Sigmoid colon (tissue), 6 donors: ENCODE measurements at regions not wholly inside any gene's neighbourhood (a gene's known extent, or its start where the extent isn't known, plus 50 kb on each side); places are given as distances from the start of the nearest gene placed in this dataset.

ENCODE experiments used
- DNase-seq: peaks from one replicate; pipeline ENCODE4 v3.0.0-alpha.2; 2019
- H3K27ac ChIP-seq, 4 donors: fragments of 200-600 bp; sonication (generic); one replicate each; pipeline ENCODE4 v1.5.1; 2016 to 2019; ENCODE audit warnings: mild to moderate bottlenecking in 1 of 4
- H3K27me3 ChIP-seq, 3 donors: fragments of 200-600 bp; sonication (generic); one replicate each; pipeline ENCODE4 v1.5.1; 2019; ENCODE audit warnings: mild to moderate bottlenecking in 1 of 3
- H3K36me3 ChIP-seq, 4 donors: fragments of 200-600 bp; sonication (generic); one replicate each; pipeline ENCODE4 v1.5.1; 2016 to 2019
- H3K4me1 ChIP-seq, 4 donors: fragments of 200-600 bp; sonication (generic); one replicate each; pipeline ENCODE4 v1.5.1; 2017 to 2019
- H3K4me3 ChIP-seq, 4 donors: fragments of 200-600 bp; sonication (generic); one replicate each; pipeline ENCODE4 v1.5.1; 2017 to 2019; ENCODE audit warnings: mild to moderate bottlenecking in 2 of 4, moderate library complexity in 1 of 4
- H3K9me3 ChIP-seq, 4 donors: fragments of 200-600 bp in 3 of 4; sonication (generic) in 3 of 4; one replicate each; pipeline versions ENCODE4 v1.5.1 to v1.6.1; 2013 to 2019
- CTCF ChIP-seq, 4 experiments: fragments of 450-650 bp in 3 of 4; fragments of 200-600 bp in 1 of 4; IDR thresholded peaks; one replicate each; pipeline ENCODE4 v1.5.1; 2016 to 2019; ENCODE audit warnings: antibody characterized with exemption in 4 of 4, mild to moderate bottlenecking in 3 of 4, moderate library complexity in 2 of 4
- EP300 ChIP-seq, 4 donors: sonication (generic); formaldehyde crosslinking; IDR thresholded peaks; one replicate each; pipeline ENCODE4 v1.6.1; 2017; ENCODE audit warnings: antibody characterized with exemption in 4 of 4
- POLR2A ChIP-seq, 2 donors: fragments of 450-650 bp; IDR thresholded peaks; one replicate each; pipeline ENCODE4 v1.6.1; 2016; ENCODE audit warnings: antibody characterized with exemption in 2 of 2, mild to moderate bottlenecking in 2 of 2, moderate library complexity in 2 of 2
- POLR2AphosphoS5 ChIP-seq, 4 donors: sonication (generic); formaldehyde crosslinking; IDR thresholded peaks; one replicate each; pipeline ENCODE4 v1.6.1; 2017; ENCODE audit warnings: antibody characterized with exemption in 4 of 4
- WGBS, 2 donors: extraction: QIAGEN DNeasy Blood & Tissue Kit; methylation state at CpG; one replicate each; pipeline ENCODE4 v1.1.7; 2013; 5-methylcytosine and 5-hydroxymethylcytosine counted together
- intact Hi-C: fragments of 100-400 bp; cut with DNase I; formaldehyde crosslinking; loops from one replicate; pipeline ENCODE4 v1.15.1; 2023
- donor health status: healthy with polysubstance abuse.
- donor health status: healthy.

GRCh38 chr2:122210065-122210464, 454.6 kb downstream of the TSN start:
- Histone ChIP-seq H3K27me3 (no peaks in the 10 kb centered on the region), H3K4me1 (no peaks in the 10 kb centered on the region), H3K27ac (no peak overlapping the region), H3K4me3 (no peak overlapping the region), H3K9me3 (no peaks in the 10 kb centered on the region), H3K36me3 (no peaks in the 10 kb centered on the region)
- 96 to 98% methylated on average over 4 of the region's 4 CpGs for WGBS, 2 donors
- intact Hi-C loops, result no loop called here
- TF ChIP-seq EP300 (IDR thresholded peaks at IDR 0.05) (no peak), POLR2AphosphoS5 (IDR thresholded peaks at IDR 0.05) (no peak), POLR2A (IDR thresholded peaks at IDR 0.05) (no peak), CTCF (IDR thresholded peaks at IDR 0.05) (no peak)
- DNase-seq, result no peak

DNA sequence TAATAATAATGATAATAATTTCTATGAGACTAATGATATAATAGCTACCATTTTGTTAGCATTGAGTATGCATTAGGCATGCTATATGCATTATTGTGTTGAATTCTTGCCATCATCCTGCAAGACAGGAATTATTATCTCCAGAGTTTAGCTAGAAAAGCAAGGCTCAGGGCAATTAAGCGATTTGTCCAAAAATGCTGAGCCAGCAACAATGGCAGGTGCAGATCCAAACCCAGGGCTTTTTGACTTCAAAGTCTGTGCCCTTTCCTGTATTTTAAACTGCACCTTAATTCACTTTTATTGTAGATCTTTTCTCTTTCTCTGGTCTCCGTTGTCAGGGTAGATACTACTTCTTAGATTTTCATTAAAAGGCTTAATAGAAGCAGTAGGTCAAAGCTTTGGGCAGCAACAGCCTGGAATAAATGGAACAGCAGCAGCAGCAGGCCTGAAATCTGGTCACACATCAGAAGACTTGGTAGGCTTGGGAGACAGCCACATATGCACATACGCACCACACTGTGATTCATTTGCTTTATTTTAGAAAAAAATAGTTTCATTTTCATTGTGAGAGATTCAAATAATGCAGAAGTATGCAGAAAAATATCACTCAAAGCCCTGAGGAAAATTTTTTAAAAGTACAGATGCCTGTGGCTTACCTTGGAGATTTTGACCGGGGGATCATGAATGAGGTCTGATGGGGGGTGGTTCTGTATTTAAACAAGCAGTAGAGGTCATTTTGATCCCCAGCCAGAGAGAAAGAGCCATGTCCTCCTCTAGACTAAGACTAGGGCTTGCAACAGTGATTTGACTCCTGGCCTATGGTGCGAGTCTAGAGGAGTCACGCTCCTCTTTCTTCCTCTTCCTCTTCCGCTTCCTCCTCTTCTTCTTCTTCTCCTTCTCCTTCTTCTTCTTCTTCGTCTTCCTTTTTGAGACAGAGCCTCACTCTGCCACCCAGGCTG, 455.7 kb downstream of the TSN start:
- Histone ChIP-seq H3K36me3 (no peaks in the 10 kb centered on the region), H3K9me3 (no peaks in the 10 kb centered on the region), H3K27ac (no peak overlapping the region), H3K4me3 (no peak overlapping the region), H3K27me3 (no peaks in the 10 kb centered on the region), H3K4me1 (no peaks in the 10 kb centered on the region)
- no peak for DNase-seq
- 87 to 91% methylated on average over 8 of the region's 8 CpGs for WGBS, 2 donors
- intact Hi-C loops, result no loop called here
- no peak for TF ChIP-seq CTCF (IDR thresholded peaks at IDR 0.05)

DNA sequence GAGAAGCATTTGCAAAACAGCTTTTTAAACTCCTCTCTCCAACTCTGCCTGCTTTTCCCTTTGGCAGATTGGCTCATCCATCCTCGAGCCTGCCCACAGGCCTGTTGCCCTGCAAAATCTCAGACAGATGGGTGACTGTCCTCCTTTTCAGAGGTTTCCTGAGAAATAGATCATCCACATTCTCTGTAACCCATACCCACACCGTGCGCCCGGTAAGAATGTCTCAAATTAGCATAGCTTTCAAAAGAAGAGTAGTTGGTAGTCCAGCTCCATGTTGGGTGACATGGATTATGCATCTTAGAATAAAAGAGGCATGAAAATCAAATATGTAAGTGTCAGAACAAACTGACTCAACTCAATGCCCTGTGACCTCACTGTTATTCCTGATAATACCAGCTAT, 457.9 kb downstream of the TSN start:
- Histone ChIP-seq H3K36me3 (no peaks in the 10 kb centered on the region), H3K4me3 (no peak overlapping the region), H3K4me1 (no peaks in the 10 kb centered on the region), H3K27me3 (no peaks in the 10 kb centered on the region), H3K27ac (no peak overlapping the region), H3K9me3 (no peaks in the 10 kb centered on the region)
- no peak for DNase-seq
- WGBS, 2 donors, result 78 to 86% methylated on average over 4 of the region's 4 CpGs
- no peak for TF ChIP-seq POLR2AphosphoS5 (IDR thresholded peaks at IDR 0.05)
- no peak for TF ChIP-seq POLR2A (IDR thresholded peaks at IDR 0.05)
- no peak for TF ChIP-seq CTCF (IDR thresholded peaks at IDR 0.05)
- no peak for TF ChIP-seq EP300 (IDR thresholded peaks at IDR 0.05)
- intact Hi-C loops, result no loop called here

GRCh38 chr2:122216071-122216470, 460.6 kb downstream of the TSN start:
- H3K4me1 ChIP-seq, result no peaks in the 10 kb centered on the region

More at GRCh38 chr2:122216071-122216470, 460.6 kb downstream of the TSN start:
- H3K4me3 ChIP-seq, result no peak overlapping the region
- TF ChIP-seq CTCF (IDR thresholded peaks at IDR 0.05) (no peak), POLR2A (IDR thresholded peaks at IDR 0.05) (no peak), POLR2AphosphoS5 (IDR thresholded peaks at IDR 0.05) (no peak), EP300 (IDR thresholded peaks at IDR 0.05) (no peak)
- DNase-seq, result no peak
- no peak overlapping the region for H3K27ac ChIP-seq
- H3K9me3 ChIP-seq, result no peaks in the 10 kb centered on the region
- intact Hi-C loops, result no loop called here
- no peaks in the 10 kb centered on the region for H3K27me3 ChIP-seq
- H3K36me3 ChIP-seq, result no peaks in the 10 kb centered on the region
